Type B pancreatic cell (in vitro differentiated cells): ENCODE measurements at regions not wholly inside any gene's neighbourhood (a gene's known extent, or its start where the extent isn't known, plus 50 kb on each side); places are given as distances from the start of the nearest gene placed in this dataset.

ENCODE experiments used
- DNase-seq: peaks from one replicate; pipeline ENCODE4 v3.0.0; 2021; ENCODE audit warnings: mixed read lengths; ENCODE audit not compliant: unreplicated experiment; ENCODE audit errors: extremely low spot score
- H3K27ac Mint-ChIP-seq: 2 replicates; pipeline ENCODE4 v1.8.0; 2021; ENCODE audit warnings: mild to moderate bottlenecking, mixed read lengths
- H3K27me3 Mint-ChIP-seq: 2 replicates; pipeline ENCODE4 v1.8.0; 2021; ENCODE audit warnings: mixed read lengths
- H3K36me3 Mint-ChIP-seq: 2 replicates; pipeline ENCODE4 v1.8.0; 2021; ENCODE audit warnings: mixed read lengths
- H3K4me1 Mint-ChIP-seq: one replicate; pipeline ENCODE4 v1.8.0; 2021; ENCODE audit warnings: mixed read lengths; ENCODE audit not compliant: unreplicated experiment
- H3K4me3 Mint-ChIP-seq: 2 replicates; pipeline ENCODE4 v1.8.0; 2021; ENCODE audit warnings: mild to moderate bottlenecking, mixed read lengths
- H3K9me3 Mint-ChIP-seq: 2 replicates; pipeline ENCODE4 v1.8.0; 2021; ENCODE audit warnings: mixed read lengths
- CTCF ChIP-seq: fragments of 200-600 bp; sonication (generic); conservative IDR thresholded peaks from 2 replicates; pipeline ENCODE4 v1.5.0; 2021; ENCODE audit warnings: antibody characterized with exemption, mild to moderate bottlenecking

GRCh38 chr6:27096834-27097511, 150.5 kb upstream of the PRSS16 start:
- Mint-ChIP-seq H3K36me3 (peaks cover 3% of the 10 kb centered on the region), H3K27me3 (peaks cover 66% of the 10 kb centered on the region), H3K4me1 (peaks cover 13% of the 10 kb centered on the region), H3K9me3 (peaks cover 7% of the 10 kb centered on the region), H3K4me3 (peak overlapping the region; percentile 81), H3K27ac (peak overlapping the region; percentile 80)
- TF ChIP-seq CTCF: no peak
- no peak for DNase-seq

GRCh38 chr6:27098956-27099355, 148.5 kb upstream of the PRSS16 start:
- no peak overlapping the region for H3K27ac Mint-ChIP-seq
- peaks cover 7% of the 10 kb centered on the region for H3K9me3 Mint-ChIP-seq
- H3K4me3 Mint-ChIP-seq: peak overlapping the region; percentile 65
- H3K4me1 Mint-ChIP-seq: peaks cover 7% of the 10 kb centered on the region
- H3K27me3 Mint-ChIP-seq: peaks cover 55% of the 10 kb centered on the region
- TF ChIP-seq CTCF: no peak
- H3K36me3 Mint-ChIP-seq: peaks cover 3% of the 10 kb centered on the region
- DNase-seq: no peak

- H3K36me3 Mint-ChIP-seq: peaks cover 3% of the 10 kb centered on the region
- no peak overlapping the region for H3K27ac Mint-ChIP-seq
- TF ChIP-seq CTCF: no peak
- DNase-seq: no peak
- peaks cover 43% of the 10 kb centered on the region for H3K27me3 Mint-ChIP-seq
- peaks cover 7% of the 10 kb centered on the region for H3K9me3 Mint-ChIP-seq
- no peak overlapping the region for H3K4me3 Mint-ChIP-seq
- H3K4me1 Mint-ChIP-seq: peaks cover 7% of the 10 kb centered on the region
These were observed 146.6 kb upstream of the PRSS16 start for GRCh38 chr6:27100921-27101320.

- H3K27ac Mint-ChIP-seq: no peak overlapping the region
- peaks cover 3% of the 10 kb centered on the region for H3K36me3 Mint-ChIP-seq
- peaks cover 7% of the 10 kb centered on the region for H3K4me1 Mint-ChIP-seq
- H3K4me3 Mint-ChIP-seq: no peak overlapping the region
- H3K9me3 Mint-ChIP-seq: peaks cover 7% of the 10 kb centered on the region
- no peak for DNase-seq
- H3K27me3 Mint-ChIP-seq: peaks cover 34% of the 10 kb centered on the region
- no peak for TF ChIP-seq CTCF
These were observed 145.7 kb upstream of the PRSS16 start for GRCh38 chr6:27101824-27102223.

GRCh38 chr6:27106382-27106781, 141.1 kb upstream of the PRSS16 start:
- Mint-ChIP-seq H3K36me3 (no peaks in the 10 kb centered on the region), H3K4me1 (no peaks in the 10 kb centered on the region), H3K27me3 (peaks cover 15% of the 10 kb centered on the region), H3K9me3 (no peaks in the 10 kb centered on the region), H3K27ac (no peak overlapping the region), H3K4me3 (no peak overlapping the region)
- DNase-seq: no peak
- no peak for TF ChIP-seq CTCF
